DND-41 (cell line): ENCODE measurements at regions not wholly inside any gene's neighbourhood (a gene's known extent, or its start where the extent isn't known, plus 50 kb on each side); places are given as distances from the start of the nearest gene placed in this dataset.

Source experiments
- ATAC-seq: fragments of 200-7000 bp; cut with Tn5 transposase; 3 replicates; pipeline ENCODE4 v1.9.1; 2021; ENCODE audit warnings: low read depth; ENCODE audit not compliant: insufficient read depth
- DNase-seq: peaks from one replicate; pipeline ENCODE4 v3.0.0-alpha.2; 2020
- H2AFZ ChIP-seq: 2 replicates; pipeline ENCODE4 v1.6.0; 2012; ENCODE audit warnings: low read depth, low read length
- H3K27ac ChIP-seq: 2 replicates; pipeline ENCODE4 v1.5.1; 2012; ENCODE audit warnings: low read length, inconsistent platforms
- H3K27me3 ChIP-seq: fragments of 200-600 bp; sonication (generic); 2 replicates; pipeline ENCODE4 v1.6.0; 2012; ENCODE audit warnings: low read length, mild to moderate bottlenecking, inconsistent platforms; ENCODE audit not compliant: insufficient read depth, poor library complexity
- H3K36me3 ChIP-seq: 2 replicates; pipeline ENCODE4 v1.5.1; 2012; ENCODE audit warnings: low read length, inconsistent platforms; ENCODE audit not compliant: insufficient read depth
- H3K4me1 ChIP-seq: 2 replicates; pipeline ENCODE4 v1.5.1; 2012; ENCODE audit warnings: mild to moderate bottlenecking, low read length; ENCODE audit not compliant: insufficient read depth
- H3K4me2 ChIP-seq: 2 replicates; pipeline ENCODE4 v1.6.0; 2012; ENCODE audit warnings: mild to moderate bottlenecking, moderate library complexity, low read length, inconsistent platforms; ENCODE audit not compliant: insufficient read depth
- H3K4me3 ChIP-seq, 2 experiments: fragments of 200-600 bp in 1 of 2; shearing (Covaris generic) in 1 of 2; 2 replicates each; pipeline ENCODE4 v1.5.1; 2012 to 2016; ENCODE audit warnings: inconsistent platforms in 2 of 2, low read length in 2 of 2, mild to moderate bottlenecking in 2 of 2, low read depth in 1 of 2, moderate library complexity in 1 of 2
- H3K79me2 ChIP-seq: 2 replicates; pipeline ENCODE4 v1.6.0; 2012; ENCODE audit warnings: low read length, inconsistent platforms; ENCODE audit not compliant: insufficient read depth
- H3K9ac ChIP-seq: 2 replicates; pipeline ENCODE4 v1.6.0; 2012; ENCODE audit warnings: low read depth, mild to moderate bottlenecking, inconsistent platforms, low read length, moderate library complexity
- H3K9me3 ChIP-seq: 2 replicates; pipeline ENCODE4 v1.5.1; 2012; ENCODE audit warnings: low read length, moderate library complexity, mild to moderate bottlenecking, inconsistent platforms; ENCODE audit not compliant: insufficient read depth, severe bottlenecking
- H4K20me1 ChIP-seq: 2 replicates; pipeline ENCODE4 v1.6.0; 2012; ENCODE audit warnings: low read length; ENCODE audit not compliant: insufficient read depth
- CTCF ChIP-seq: IDR thresholded peaks from 2 replicates; pipeline ENCODE4 v1.5.1; 2012; ENCODE audit warnings: borderline replicate concordance, low read length, moderate library complexity, mild to moderate bottlenecking; ENCODE audit not compliant: poor library complexity, severe bottlenecking; ENCODE audit errors: extremely low read depth
- EZH2 ChIP-seq: IDR thresholded peaks from 3 replicates; pipeline ENCODE4 v1.6.1; 2012; ENCODE audit warnings: borderline replicate concordance, low read depth, mild to moderate bottlenecking, moderate library complexity, low read length, inconsistent platforms; ENCODE audit not compliant: severe bottlenecking

GRCh38 chr15:39503526-39503925 is 77.4 kb upstream of the THBS1 start:
- no peak for ATAC-seq
- Histone ChIP-seq H4K20me1 (no peaks in the 10 kb centered on the region), H3K27me3 (peaks cover 3% of the 10 kb centered on the region), H3K4me2 (no peak overlapping the region), H3K4me3 (no peak overlapping the region), H3K9me3 (no peaks in the 10 kb centered on the region), H3K9ac (no peak overlapping the region), H3K36me3 (no peaks in the 10 kb centered on the region), H3K27ac (no peak overlapping the region), H3K4me1 (peaks cover under 1% of the 10 kb centered on the region; the same call in 1 of the 2 replicates), H2AFZ (no peak overlapping the region), H3K79me2 (no peaks in the 10 kb centered on the region)
- TF ChIP-seq CTCF (no peak), EZH2 (no peak)
- no peak for DNase-seq

DNA sequence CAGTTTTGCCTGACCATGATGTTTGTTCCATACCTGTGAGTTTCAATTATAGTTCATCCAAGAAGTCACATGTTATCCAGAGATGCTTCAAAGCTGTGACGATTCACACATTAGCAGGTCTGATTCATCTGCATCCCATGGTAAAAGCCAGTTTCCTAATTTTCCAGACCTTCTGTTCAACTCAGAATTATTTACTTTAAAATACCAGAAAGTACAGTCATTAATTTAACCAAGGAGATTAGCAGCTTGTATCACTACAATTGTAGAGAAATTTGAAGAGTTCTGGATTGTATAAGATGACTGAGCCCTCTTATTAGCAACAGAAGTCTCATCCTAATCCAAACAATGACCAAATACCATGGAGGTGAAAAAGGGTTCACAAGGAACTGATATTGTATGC is 76.1 kb upstream of the THBS1 start:
- no peak overlapping the region for H2AFZ ChIP-seq
- peaks cover 3% of the 10 kb centered on the region for H3K27me3 ChIP-seq
- H3K36me3 ChIP-seq: no peaks in the 10 kb centered on the region
- DNase-seq (no peak), ATAC-seq (no peak)
- H3K4me1 ChIP-seq: no peaks in the 10 kb centered on the region
- no peak overlapping the region for H3K27ac ChIP-seq
- no peak for TF ChIP-seq EZH2
- TF ChIP-seq CTCF: no peak
- H4K20me1 ChIP-seq: no peaks in the 10 kb centered on the region
- H3K79me2 ChIP-seq: no peaks in the 10 kb centered on the region
- no peaks in the 10 kb centered on the region for H3K9me3 ChIP-seq
- H3K4me3 ChIP-seq: no peak overlapping the region
- no peak overlapping the region for H3K4me2 ChIP-seq
- no peak overlapping the region for H3K9ac ChIP-seq

DNA sequence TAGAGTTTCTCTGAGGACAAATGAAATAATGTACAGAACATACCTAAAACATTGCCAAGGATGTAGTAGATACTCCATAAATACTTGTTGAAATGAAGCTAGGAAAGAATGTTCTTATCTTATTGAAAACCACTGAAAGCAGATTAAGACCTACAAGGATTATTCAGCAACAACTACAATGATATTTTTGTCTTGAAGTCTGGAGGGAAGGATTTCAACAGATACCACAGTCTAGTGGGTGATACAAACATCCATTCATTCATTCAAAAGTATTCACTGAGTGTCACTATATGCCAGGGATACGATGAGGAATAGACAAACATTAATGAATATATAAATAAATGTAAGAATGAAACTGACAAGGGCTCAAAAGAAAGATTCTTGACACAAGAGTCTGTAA is 74.7 kb upstream of the THBS1 start:
- Histone ChIP-seq H3K36me3 (no peaks in the 10 kb centered on the region), H3K79me2 (no peaks in the 10 kb centered on the region)
- TF ChIP-seq CTCF: no peak
- TF ChIP-seq EZH2: no peak

DNA sequence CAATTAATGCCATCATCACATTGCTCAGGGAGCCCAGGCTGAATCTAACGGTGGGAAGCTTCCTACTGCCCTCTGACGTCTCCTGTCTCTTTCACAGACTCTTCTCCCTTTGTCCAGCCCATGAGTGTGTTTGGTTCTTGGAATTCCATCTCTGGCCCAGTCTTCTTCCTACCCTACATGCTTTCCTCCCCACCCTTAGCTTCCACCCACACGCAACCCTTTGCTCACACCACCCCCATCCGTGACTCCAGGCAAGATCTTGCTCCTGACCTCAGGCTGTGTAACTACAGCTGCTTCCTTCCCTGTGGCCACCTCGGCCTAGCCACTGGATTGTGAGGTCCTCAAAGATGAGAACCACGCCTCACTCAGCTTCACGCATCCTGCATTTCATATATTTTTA is 72.3 kb upstream of the THBS1 start:
- Histone ChIP-seq H4K20me1 (no peaks in the 10 kb centered on the region), H3K79me2 (no peaks in the 10 kb centered on the region), H3K4me2 (no peak overlapping the region), H3K4me3 (no peak overlapping the region), H3K9ac (no peak overlapping the region), H3K4me1 (no peaks in the 10 kb centered on the region), H3K27ac (no peak overlapping the region), H2AFZ (no peak overlapping the region), H3K9me3 (no peaks in the 10 kb centered on the region), H3K36me3 (no peaks in the 10 kb centered on the region), H3K27me3 (no peaks in the 10 kb centered on the region)
- no peak for DNase-seq
- TF ChIP-seq CTCF (no peak), EZH2 (no peak)
- ATAC-seq: no peak

More for the DNA sequence above, 74.7 kb upstream of the THBS1 start:
- no peaks in the 10 kb centered on the region for H3K27me3 ChIP-seq
- H3K4me2 ChIP-seq: no peak overlapping the region
- no peak overlapping the region for H3K27ac ChIP-seq
- H3K9ac ChIP-seq: no peak overlapping the region
- no peak for DNase-seq
- no peak overlapping the region for H2AFZ ChIP-seq
- no peaks in the 10 kb centered on the region for H4K20me1 ChIP-seq
- H3K9me3 ChIP-seq: no peaks in the 10 kb centered on the region
- H3K4me1 ChIP-seq: no peaks in the 10 kb centered on the region
- ATAC-seq: no peak
- no peak overlapping the region for H3K4me3 ChIP-seq
